GM12864 (cell line): ENCODE measurements at regions not wholly inside any gene's neighbourhood (a gene's known extent, or its start where the extent isn't known, plus 50 kb on each side); places are given as distances from the start of the nearest gene placed in this dataset.

Experiments
- DNase-seq: peaks from one replicate; pipeline ENCODE4 v3.0.0-alpha.2; 2011; ENCODE audit warnings: low read depth
- H3K4me3 ChIP-seq: 2 replicates; pipeline ENCODE4 v1.5.1; 2011; ENCODE audit warnings: mild to moderate bottlenecking, low read depth, low read length, control low read depth
- CTCF ChIP-seq: IDR thresholded peaks from 2 replicates; pipeline ENCODE4 v1.5.1; 2011; ENCODE audit warnings: low read depth, mild to moderate bottlenecking, moderate library complexity, low read length, control low read depth, inconsistent platforms; ENCODE audit errors: missing control alignments

GRCh38 chr18:78728784-78729467 lies 250.7 kb upstream of the SALL3 start:
- H3K4me3 ChIP-seq = no peak overlapping the region
- no peak for TF ChIP-seq CTCF
- DNase-seq = no peak

DNA sequence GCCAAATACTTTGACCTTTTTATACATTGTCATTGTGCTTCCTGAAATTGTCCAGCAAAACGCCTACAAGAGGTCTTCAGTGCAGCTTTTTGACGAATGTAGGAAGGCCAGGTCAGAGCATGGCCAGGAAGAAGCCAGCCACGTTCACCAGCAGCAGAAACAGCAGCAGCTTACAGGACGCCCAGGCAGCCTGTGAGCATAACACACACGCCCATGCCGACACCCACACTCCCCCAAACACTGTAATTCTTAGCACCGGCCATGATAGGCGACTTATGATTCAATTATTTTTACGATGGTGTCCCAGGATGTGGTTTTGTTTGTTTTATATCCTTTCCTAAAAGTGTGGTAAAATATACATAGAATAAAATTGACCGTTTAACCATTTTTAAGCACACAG lies 249.1 kb upstream of the SALL3 start:
- DNase-seq = no peak
- no peak overlapping the region for H3K4me3 ChIP-seq
- no peak for TF ChIP-seq CTCF

GRCh38 chr18:78731016-78731397 lies 248.6 kb upstream of the SALL3 start:
- DNase-seq = no peak
- TF ChIP-seq CTCF = no peak
- no peak overlapping the region for H3K4me3 ChIP-seq

DNA sequence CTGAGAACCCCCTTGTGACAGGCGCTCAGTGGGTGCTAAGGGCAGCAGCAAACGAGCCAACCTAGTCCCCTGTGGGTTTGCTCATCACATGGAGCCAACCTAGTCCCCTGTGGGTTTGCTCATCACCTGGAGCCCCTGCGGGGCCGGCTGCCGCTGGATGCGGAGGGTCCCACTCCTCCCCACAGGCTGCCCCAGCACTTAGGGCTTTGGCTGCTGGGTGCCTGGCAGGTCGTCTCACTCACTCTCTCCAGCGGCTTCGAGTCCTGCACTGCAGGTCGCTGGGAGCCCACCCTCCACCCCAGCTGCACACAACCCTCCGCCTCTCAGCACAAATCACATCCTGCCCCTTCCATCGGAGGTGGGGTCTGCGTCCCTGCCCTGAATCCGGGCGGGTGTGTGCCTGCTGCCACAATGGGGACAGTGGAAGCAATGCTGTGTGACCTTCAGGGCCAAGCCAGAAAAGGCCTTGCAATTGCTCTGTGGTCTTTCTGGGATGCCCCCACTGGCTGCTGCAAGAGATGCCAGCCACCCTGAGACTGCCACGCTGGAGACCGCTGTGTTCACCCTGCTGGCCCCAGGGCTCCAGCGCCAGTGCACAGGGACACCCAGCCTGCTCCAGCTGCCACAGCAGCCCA lies 248.1 kb upstream of the SALL3 start:
- H3K4me3 ChIP-seq = no peak overlapping the region
- TF ChIP-seq CTCF = no peak
- no peak for DNase-seq

DNA sequence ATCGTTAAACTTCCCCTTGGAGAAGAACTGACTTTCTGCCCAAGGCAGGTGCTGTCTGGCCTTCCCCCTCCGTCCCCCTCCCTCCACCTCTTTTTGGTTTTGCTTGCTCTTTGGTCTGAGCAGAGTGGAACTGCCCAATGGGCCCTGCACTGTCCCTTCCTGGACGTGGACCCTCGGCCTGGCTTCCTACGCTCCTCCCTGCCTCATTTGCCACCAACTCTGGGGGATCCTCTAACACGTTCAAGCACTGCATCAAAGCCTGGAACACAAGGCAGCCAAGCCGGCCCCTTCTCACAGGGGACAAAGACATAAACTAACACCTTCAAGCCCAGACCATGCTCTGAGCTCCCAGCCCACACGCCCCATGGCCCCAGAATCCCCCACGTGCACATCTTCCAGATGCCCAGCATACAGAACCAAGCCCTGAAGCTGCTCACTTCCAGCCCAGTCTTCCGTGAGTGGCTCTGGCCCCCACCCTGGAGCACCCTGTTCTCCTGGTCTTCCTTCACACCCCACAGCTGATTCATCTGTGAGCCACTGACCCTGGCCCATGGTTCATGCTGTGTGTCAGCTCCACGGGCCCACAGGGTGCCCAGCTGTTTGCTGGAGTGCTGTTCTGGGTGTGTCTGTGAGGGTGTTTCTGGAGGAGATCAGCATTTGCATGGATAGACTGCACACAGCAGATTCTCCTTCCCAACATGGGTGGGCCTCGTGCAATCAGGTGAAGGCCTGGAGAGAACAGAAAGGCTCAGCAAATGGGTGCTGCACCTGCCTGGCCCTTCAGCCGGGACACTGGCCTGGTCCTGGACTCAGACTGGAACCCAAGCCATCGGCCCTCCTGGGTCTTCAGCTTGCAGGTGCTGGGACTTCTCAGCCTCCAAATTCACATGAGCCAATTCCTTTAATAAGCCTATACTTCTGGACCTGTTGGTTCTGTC lies 247.1 kb upstream of the SALL3 start:
- DNase-seq = no peak
- H3K4me3 ChIP-seq = no peak overlapping the region
- no peak for TF ChIP-seq CTCF

GRCh38 chr18:78733762-78734613 lies 245.6 kb upstream of the SALL3 start:
- DNase-seq = no peak
- H3K4me3 ChIP-seq = no peak overlapping the region
- no peak for TF ChIP-seq CTCF
